ENCODE measurements at regions not wholly inside any gene's neighbourhood (a gene's known extent, or its start where the extent isn't known, plus 50 kb on each side); places are given as distances from the start of the nearest gene placed in this dataset.
"Not testable (repeated sequence)": the region's sequence is repeated elsewhere in the genome, so short reads cannot be mapped to it uniquely, and the experiment has no call there.

GRCh38 chr6:150694889-150695288, 95.2 kb downstream of the PLEKHG1 start:
- H3K27ac ChIP-seq = no peak overlapping the region
- H3K27me3 ChIP-seq (replicated peaks; ENCODE audit: insufficient read depth) = no peaks in the 10 kb centered on the region
- TF ChIP-seq POLR2A (IDR thresholded peaks at IDR 0.05) (no peak), CTCF (IDR thresholded peaks at IDR 0.05) (no peak), POLR2AphosphoS5 (IDR thresholded peaks at IDR 0.05) (no peak)
- H3K4me3 ChIP-seq = no peak overlapping the region
- no peaks in the 10 kb centered on the region for H3K36me3 ChIP-seq
- no peaks in the 10 kb centered on the region for H3K9me3 ChIP-seq
- no peaks in the 10 kb centered on the region for H3K4me1 ChIP-seq (replicated peaks)
- DNase-seq (ENCODE audit: low spot score) = no peak
- intact Hi-C loops (cut with DNase I) = no loop called here

DNA sequence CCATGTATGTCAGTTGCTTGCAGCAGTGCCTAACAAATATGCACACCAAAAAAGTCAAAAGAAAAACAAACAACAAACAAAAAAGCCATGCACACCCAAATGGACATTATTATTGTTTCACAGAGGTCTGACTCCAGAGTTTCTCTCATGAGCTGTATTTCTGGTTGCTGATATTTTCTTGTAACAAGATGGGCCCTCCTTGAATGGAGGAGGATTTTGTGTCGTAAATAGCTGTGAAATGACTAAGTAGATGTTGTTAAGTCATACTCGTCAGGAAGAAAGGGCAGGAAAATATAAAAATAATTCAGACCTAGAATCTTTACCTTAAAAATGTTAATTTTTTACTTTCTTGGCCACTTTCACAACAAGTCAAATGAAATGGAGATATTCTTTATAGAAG, 96.0 kb downstream of the PLEKHG1 start:
- Histone ChIP-seq H3K36me3 (no peaks in the 10 kb centered on the region), H3K4me3 (no peak overlapping the region), H3K4me1 (replicated peaks) (no peaks in the 10 kb centered on the region), H3K27ac (no peak overlapping the region), H3K9me3 (no peaks in the 10 kb centered on the region), H3K27me3 (replicated peaks; ENCODE audit: insufficient read depth) (no peaks in the 10 kb centered on the region)
- WGBS = 67% methylated on average over 2 of the region's 2 CpGs
- intact Hi-C loops (cut with DNase I) = no loop called here
- no peak for DNase-seq (ENCODE audit: low spot score)
- TF ChIP-seq POLR2A (IDR thresholded peaks at IDR 0.05) (no peak), POLR2AphosphoS5 (IDR thresholded peaks at IDR 0.05) (no peak), CTCF (IDR thresholded peaks at IDR 0.05) (no peak)

GRCh38 chr6:150696190-150696589, 96.5 kb downstream of the PLEKHG1 start:
- no peak overlapping the region for H3K27ac ChIP-seq
- intact Hi-C loops (cut with DNase I) = no loop called here
- H3K4me1 ChIP-seq (replicated peaks) = no peaks in the 10 kb centered on the region
- TF ChIP-seq POLR2A (IDR thresholded peaks at IDR 0.05) (no peak), POLR2AphosphoS5 (IDR thresholded peaks at IDR 0.05) (no peak), CTCF (IDR thresholded peaks at IDR 0.05) (no peak)
- no peaks in the 10 kb centered on the region for H3K36me3 ChIP-seq
- H3K27me3 ChIP-seq (replicated peaks; ENCODE audit: insufficient read depth) = no peaks in the 10 kb centered on the region
- 74% methylated on average over 8 of the region's 8 CpGs for WGBS
- DNase-seq (ENCODE audit: low spot score) = no peak
- H3K9me3 ChIP-seq = no peaks in the 10 kb centered on the region
- H3K4me3 ChIP-seq = no peak overlapping the region

DNA sequence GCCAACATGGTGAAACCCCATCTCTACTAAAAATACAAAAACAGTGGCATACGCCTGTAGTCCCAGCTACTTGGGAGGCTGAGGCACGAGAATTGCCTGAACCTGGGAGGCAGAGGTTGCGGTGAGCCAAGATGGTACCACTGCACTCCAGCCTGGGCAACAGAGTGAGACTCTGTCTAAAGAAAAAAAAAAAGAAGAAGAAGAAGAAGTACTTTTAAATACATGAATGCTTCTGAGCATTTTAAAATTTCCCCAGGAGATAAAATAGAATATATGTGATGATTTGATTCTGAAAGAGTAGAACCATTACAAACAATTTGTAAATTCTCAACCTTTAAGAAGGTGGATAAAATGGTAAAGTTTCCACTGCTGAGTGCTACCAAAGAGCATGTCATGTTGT, 97.2 kb downstream of the PLEKHG1 start:
- intact Hi-C loops (cut with DNase I); H3K36me3 ChIP-seq; H3K27ac ChIP-seq; DNase-seq (ENCODE audit: low spot score); H3K27me3 ChIP-seq (replicated peaks; ENCODE audit: insufficient read depth); H3K9me3 ChIP-seq; H3K4me1 ChIP-seq (replicated peaks); H3K4me3 ChIP-seq: not testable (repeated sequence)
- WGBS = 96% methylated on average over 3 of the region's 3 CpGs

DNA sequence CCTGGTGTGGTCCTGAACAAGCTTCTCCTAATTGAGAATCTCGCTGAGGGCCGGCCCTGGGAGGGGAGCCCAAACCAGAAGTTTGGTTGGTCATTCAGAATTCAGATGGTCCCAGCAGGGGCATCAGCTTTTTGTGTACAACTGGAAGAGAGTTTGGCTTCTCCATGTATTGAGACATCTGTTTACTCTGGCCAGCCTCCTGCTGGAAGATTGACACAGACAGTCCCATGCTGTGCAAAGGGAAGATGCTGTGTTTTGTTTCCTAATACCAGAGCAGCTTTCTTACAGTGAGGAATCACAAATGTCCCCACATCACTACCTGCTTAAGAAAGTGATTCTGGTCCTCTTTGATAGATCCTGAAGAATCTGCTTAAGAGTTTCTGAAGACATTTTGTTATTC, 97.8 kb downstream of the PLEKHG1 start:
- Histone ChIP-seq H3K4me1 (replicated peaks) (no peaks in the 10 kb centered on the region), H3K27ac (no peak overlapping the region), H3K4me3 (no peak overlapping the region), H3K9me3 (no peaks in the 10 kb centered on the region), H3K36me3 (no peaks in the 10 kb centered on the region), H3K27me3 (replicated peaks; ENCODE audit: insufficient read depth) (no peaks in the 10 kb centered on the region)
- intact Hi-C loops (cut with DNase I) = no loop called here
- TF ChIP-seq CTCF (IDR thresholded peaks at IDR 0.05) = no peak
- no peak for TF ChIP-seq POLR2AphosphoS5 (IDR thresholded peaks at IDR 0.05)
- TF ChIP-seq POLR2A (IDR thresholded peaks at IDR 0.05) = no peak
- no peak for DNase-seq (ENCODE audit: low spot score)
- 100% methylated on average over 2 of the region's 2 CpGs for WGBS
